Stimulated activated naive CD8-positive, alpha-beta T cell treated with anti-CD3 and anti-CD28 coated beads, Interleukin-15, amount 100 ng/mL, for 72 hours (primary cell): ENCODE measurements at regions not wholly inside any gene's neighbourhood (a gene's known extent, or its start where the extent isn't known, plus 50 kb on each side); places are given as distances from the start of the nearest gene placed in this dataset.

Experiments
- ATAC-seq: fragments of 150-1000 bp; cut with Tn5 transposase; 2 replicates; pipeline ENCODE4 v1.10.0; 2021; ENCODE audit warnings: mild to moderate bottlenecking, moderate library complexity
- DNase-seq, 2 donors: peaks; one replicate each; pipeline ENCODE4 v3.0.0; 2021 to 2022
- H3K27ac Mint-ChIP-seq, 2 donors: one replicate each; pipeline ENCODE4 v1.8.0; 2022; ENCODE audit warnings: mild to moderate bottlenecking in 2 of 2, mixed read lengths in 2 of 2, moderate library complexity in 2 of 2
- H3K27me3 Mint-ChIP-seq: one replicate; pipeline ENCODE4 v1.8.0; 2022; ENCODE audit warnings: mixed read lengths
- H3K4me1 Mint-ChIP-seq: one replicate; pipeline ENCODE4 v1.8.0; 2022; ENCODE audit warnings: mild to moderate bottlenecking, mixed read lengths
- H3K4me3 Mint-ChIP-seq, 2 donors: one replicate each; pipeline ENCODE4 v1.8.0; 2022; ENCODE audit warnings: mild to moderate bottlenecking in 2 of 2, mixed read lengths in 2 of 2, moderate library complexity in 1 of 2
- H3K9me3 Mint-ChIP-seq, 2 donors: one replicate each; pipeline ENCODE4 v1.8.0; 2022; ENCODE audit warnings: mixed read lengths in 2 of 2

DNA sequence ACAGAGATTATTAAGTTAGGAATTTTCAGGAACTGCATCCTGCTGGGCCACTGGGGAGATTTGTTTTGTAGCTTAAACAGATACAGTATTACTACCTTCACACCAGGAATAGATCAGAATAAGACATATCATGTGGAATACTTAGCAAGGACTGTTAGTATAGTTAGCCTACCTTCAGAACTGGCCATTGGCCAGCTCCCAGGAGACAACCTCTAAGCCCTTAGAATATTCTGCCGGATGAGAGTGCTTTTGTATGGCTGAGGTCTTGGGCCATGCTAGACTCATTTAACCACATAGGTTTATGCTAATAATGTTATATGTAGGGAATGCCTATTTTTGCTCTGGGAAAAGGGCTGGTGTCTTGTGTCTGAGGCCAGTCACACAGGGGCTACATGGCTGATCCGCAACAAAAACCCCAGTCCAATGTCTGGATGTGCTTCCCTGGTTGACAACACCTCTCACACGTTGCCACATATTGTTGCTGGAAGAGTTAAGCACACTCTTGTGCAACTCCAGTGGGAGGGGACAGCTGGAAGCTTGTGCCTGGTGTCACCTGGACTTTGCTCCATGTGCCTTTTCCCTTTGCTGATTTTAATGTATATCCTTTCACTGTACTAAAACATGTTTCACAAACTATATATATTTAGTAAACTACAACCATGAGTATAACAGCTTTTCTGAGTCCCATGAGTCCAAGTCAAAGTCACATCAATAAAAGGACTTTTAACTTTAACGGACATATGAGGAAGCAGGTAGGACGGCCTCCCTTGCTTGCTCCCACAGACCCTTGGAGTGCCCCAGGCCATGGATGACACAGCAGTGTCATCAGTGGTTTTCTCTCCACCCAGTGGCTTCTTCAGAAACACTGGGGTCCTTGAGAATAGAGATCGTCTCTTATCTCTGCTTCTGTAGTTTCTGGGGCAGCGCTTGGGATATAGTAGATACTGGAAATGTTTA, 118.0 kb upstream of the C3orf80 start:
- DNase-seq: no peak
- ATAC-seq: no peak

GRCh38 chr3:160108362-160108761, 116.9 kb upstream of the C3orf80 start:
- no peaks in the 10 kb centered on the region for H3K9me3 Mint-ChIP-seq
- H3K27ac Mint-ChIP-seq: no peak overlapping the region
- H3K4me3 Mint-ChIP-seq: no peak overlapping the region
- DNase-seq: no peak
- H3K27me3 Mint-ChIP-seq: peaks cover 24% of the 10 kb centered on the region
- ATAC-seq: no peak
- H3K4me1 Mint-ChIP-seq: no peaks in the 10 kb centered on the region

More for the DNA sequence above, 118.0 kb upstream of the C3orf80 start:
- H3K27me3 Mint-ChIP-seq: peaks cover 13% of the 10 kb centered on the region
- H3K4me1 Mint-ChIP-seq: no peaks in the 10 kb centered on the region
- no peaks in the 10 kb centered on the region for H3K9me3 Mint-ChIP-seq
- no peak overlapping the region for H3K4me3 Mint-ChIP-seq
- H3K27ac Mint-ChIP-seq: no peak overlapping the region

DNA sequence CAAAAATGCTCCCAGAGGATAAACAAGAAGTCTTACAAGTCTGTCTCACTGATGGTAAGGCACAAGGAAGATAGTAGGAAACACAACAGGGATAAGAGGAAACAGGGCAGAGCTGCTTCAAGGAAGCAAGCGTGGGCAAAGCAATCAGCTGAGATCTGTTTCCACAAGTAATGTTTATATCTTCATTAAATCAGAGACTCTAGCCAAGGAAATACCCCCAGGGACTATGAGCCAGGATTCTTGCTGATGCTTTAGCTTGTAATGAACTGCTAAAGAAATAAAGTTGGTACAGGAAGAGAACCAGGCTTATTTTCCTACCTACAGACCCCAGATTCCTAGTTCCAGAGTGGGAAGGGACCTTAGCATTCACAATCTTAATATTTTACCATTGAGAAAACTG, 112.7 kb upstream of the C3orf80 start:
- Mint-ChIP-seq H3K27ac (no peak overlapping the region), H3K27me3 (peaks cover 26% of the 10 kb centered on the region), H3K4me1 (no peaks in the 10 kb centered on the region), H3K4me3 (no peak overlapping the region), H3K9me3 (no peaks in the 10 kb centered on the region)
- DNase-seq (no peak), ATAC-seq (no peak)

DNA sequence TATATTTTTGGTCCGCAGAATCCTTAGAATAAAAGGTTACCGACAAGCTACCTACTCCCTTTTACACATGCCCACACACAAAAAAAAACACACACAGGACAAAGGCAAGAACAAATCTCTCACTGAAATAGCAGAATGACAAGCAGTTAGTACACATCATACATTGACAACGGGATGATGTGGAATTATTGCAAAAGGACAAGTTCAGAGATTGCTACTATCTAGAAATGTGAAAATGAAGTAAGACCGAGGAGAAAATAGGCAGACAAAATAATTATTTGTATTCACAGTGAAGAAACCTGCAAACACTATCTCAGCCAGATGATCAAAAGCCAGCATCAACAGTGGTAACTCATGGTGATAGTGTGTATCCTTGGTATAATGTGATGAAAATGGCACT, 112.2 kb upstream of the C3orf80 start:
- DNase-seq (no peak), ATAC-seq (no peak)
- H3K9me3 Mint-ChIP-seq: no peaks in the 10 kb centered on the region
- H3K27ac Mint-ChIP-seq: no peak overlapping the region
- H3K27me3 Mint-ChIP-seq: peaks cover 26% of the 10 kb centered on the region
- no peaks in the 10 kb centered on the region for H3K4me1 Mint-ChIP-seq
- no peak overlapping the region for H3K4me3 Mint-ChIP-seq

DNA sequence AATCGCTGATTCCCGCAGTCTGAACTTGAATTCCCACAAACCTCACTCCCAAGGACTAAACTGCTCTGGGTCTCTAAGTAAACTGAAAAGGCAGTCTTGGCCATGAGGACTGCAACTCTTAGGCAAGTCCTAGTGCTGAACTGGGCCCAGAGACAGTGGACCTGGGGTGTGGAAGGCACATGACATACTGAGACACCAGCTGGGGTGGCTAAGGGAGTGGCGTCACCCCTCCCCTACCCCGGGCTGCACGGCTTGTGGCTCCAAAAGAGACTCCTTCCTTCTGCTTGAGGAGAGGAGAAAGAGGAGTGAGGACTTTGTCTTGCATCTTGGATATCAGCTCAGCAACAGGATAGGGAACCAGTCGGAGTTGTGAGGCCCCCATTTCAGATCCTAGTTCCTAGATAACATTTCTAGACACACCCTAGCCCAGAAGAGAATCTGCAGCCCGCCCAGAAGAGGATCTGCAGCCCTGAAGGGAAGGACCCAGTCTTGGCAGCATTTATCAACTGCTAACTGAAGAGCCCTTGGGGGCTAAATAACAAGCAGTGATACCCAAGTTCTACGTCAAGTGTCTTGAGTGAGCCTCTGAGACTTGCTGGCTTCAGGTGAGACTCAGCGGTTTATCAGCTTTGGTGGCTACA, 110.7 kb upstream of the C3orf80 start:
- Mint-ChIP-seq H3K27ac (no peak overlapping the region), H3K4me3 (no peak overlapping the region), H3K27me3 (peaks cover 26% of the 10 kb centered on the region), H3K9me3 (peaks cover 0 to 5% of the 10 kb centered on the region in 2 donors), H3K4me1 (no peaks in the 10 kb centered on the region)
- ATAC-seq: no peak
- no peak for DNase-seq

GRCh38 chr3:160115387-160115786, 109.8 kb upstream of the C3orf80 start:
- H3K9me3 Mint-ChIP-seq: peaks cover 0 to 5% of the 10 kb centered on the region in 2 donors
- no peak for ATAC-seq
- no peak for DNase-seq
- H3K4me3 Mint-ChIP-seq: no peak overlapping the region
- no peak overlapping the region for H3K27ac Mint-ChIP-seq
- no peaks in the 10 kb centered on the region for H3K4me1 Mint-ChIP-seq
- H3K27me3 Mint-ChIP-seq: peaks cover 26% of the 10 kb centered on the region

GRCh38 chr3:160124224-160124623, 101.0 kb upstream of the C3orf80 start:
- no peak for DNase-seq
- H3K9me3 Mint-ChIP-seq: no peaks in the 10 kb centered on the region
- H3K27me3 Mint-ChIP-seq: peaks cover 9% of the 10 kb centered on the region
- H3K4me3 Mint-ChIP-seq: no peak overlapping the region
- H3K4me1 Mint-ChIP-seq: peaks cover 1% of the 10 kb centered on the region
- ATAC-seq: no peak
- no peak overlapping the region for H3K27ac Mint-ChIP-seq

DNA sequence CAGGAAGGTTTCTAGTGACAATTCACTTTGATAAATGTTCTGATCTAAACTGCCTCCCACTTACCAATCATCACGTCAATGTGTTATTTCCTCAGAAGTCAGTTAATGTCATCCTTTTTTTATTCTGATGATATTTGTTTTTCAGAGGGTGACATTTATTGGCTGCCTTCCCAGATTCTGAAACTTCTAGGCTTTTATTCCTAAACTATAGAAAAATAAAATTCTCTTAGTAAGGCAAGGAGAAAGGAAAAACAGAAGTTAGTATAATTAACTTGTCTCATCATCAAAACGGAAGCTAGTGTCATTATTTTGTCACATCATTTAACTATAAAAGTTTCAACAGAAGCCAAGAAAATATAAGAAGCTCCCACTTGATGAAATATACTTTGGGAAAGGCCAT, 100.0 kb upstream of the C3orf80 start:
- DNase-seq: no peak
- peaks cover 18% of the 10 kb centered on the region for H3K27me3 Mint-ChIP-seq
- ATAC-seq: no peak
- H3K4me3 Mint-ChIP-seq: no peak overlapping the region
- no peaks in the 10 kb centered on the region for H3K9me3 Mint-ChIP-seq
- H3K4me1 Mint-ChIP-seq: peaks cover 9% of the 10 kb centered on the region
- no peak overlapping the region for H3K27ac Mint-ChIP-seq

DNA sequence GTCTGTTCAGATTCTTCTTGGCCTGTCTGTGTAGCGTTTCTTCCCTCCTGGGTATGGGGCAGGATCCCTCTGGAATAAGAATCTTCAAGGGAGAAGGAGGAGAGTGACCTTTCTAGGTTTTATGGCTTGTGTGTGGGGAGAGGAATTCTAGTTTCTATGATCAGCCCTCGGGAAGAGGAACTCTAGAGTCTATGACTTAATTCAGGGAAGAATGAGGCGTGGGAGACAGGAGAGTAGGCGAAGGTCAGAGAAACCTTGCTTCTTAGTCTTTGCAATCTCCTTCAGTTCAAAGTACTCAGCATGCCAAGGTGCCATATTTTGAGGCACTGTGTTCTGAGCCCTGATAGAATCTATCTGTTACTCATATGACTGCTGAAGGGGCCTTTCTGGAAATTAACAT, 99.2 kb upstream of the C3orf80 start:
- H3K27ac Mint-ChIP-seq: no peak overlapping the region
- H3K9me3 Mint-ChIP-seq: no peaks in the 10 kb centered on the region
- ATAC-seq: no peak
- peaks cover 9% of the 10 kb centered on the region for H3K4me1 Mint-ChIP-seq
- peaks cover 18% of the 10 kb centered on the region for H3K27me3 Mint-ChIP-seq
- no peak overlapping the region for H3K4me3 Mint-ChIP-seq
- no peak for DNase-seq

DNA sequence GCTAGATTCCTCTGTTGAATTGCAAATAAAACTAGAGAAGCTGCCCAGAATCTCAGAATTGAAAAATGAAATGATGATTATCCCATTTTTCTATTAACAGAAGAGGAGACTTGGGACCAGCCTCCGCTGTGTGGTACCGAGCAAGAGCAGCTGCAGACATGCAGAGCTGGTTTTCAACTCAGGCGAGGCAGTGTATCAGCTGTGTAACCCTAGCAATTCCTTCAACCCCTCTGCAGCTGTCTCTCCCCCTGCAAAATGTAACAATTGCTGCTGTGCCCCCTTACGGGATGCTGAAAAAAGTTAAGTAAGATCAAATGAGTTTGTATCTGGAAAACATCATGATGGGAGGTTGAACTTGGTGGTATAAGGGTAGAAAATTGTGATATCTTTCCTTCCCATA, 98.5 kb upstream of the C3orf80 start:
- no peaks in the 10 kb centered on the region for H3K9me3 Mint-ChIP-seq
- DNase-seq: no peak
- peaks cover 9% of the 10 kb centered on the region for H3K4me1 Mint-ChIP-seq
- H3K4me3 Mint-ChIP-seq: no peak overlapping the region
- peaks cover 18% of the 10 kb centered on the region for H3K27me3 Mint-ChIP-seq
- no peak overlapping the region for H3K27ac Mint-ChIP-seq
- no peak for ATAC-seq

DNA sequence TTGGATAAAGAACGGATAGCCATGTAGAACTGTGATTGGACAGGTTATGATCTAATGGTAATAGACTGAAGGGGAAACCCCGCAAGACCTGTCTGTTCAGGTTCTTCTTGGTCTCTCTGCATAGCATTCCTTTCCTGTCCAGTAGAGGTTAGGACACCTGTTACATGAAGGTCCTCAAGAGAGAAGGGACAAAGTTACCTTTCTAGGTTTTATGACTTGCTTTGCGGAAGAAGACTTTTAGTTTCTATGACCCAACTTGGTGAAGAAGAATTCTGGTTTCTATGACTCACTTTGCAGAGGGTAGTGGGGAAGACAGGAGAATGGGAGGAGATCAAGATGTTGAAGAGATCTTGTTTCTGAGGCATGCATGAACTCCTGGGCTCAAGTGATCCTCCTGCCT, 97.9 kb upstream of the C3orf80 start:
- Mint-ChIP-seq H3K27me3 (peaks cover 18% of the 10 kb centered on the region), H3K27ac (no peak overlapping the region), H3K9me3 (no peaks in the 10 kb centered on the region), H3K4me3 (no peak overlapping the region), H3K4me1 (peaks cover 9% of the 10 kb centered on the region)
- DNase-seq (no peak), ATAC-seq (no peak)

DNA sequence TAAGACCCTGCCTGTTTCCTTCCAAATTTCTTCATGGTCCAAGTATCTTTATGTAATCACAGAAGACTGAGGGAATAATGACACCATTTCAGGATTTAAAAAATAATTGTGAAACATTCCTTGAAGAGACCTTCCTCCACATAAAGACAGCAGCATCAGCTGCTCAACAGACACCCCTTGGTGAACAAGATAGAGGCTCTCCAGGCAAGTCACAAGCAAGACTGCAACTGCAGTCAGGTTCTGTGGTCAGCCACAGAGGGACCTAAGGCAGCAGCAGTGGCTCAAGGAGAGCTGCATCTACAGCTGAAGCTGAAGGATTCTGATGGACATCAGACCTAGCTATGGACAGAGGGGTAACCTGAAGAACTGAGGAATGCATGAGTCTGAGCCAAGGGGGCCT, 97.2 kb upstream of the C3orf80 start:
- no peak overlapping the region for H3K4me3 Mint-ChIP-seq
- ATAC-seq: no peak
- H3K27me3 Mint-ChIP-seq: peaks cover 18% of the 10 kb centered on the region

DNA sequence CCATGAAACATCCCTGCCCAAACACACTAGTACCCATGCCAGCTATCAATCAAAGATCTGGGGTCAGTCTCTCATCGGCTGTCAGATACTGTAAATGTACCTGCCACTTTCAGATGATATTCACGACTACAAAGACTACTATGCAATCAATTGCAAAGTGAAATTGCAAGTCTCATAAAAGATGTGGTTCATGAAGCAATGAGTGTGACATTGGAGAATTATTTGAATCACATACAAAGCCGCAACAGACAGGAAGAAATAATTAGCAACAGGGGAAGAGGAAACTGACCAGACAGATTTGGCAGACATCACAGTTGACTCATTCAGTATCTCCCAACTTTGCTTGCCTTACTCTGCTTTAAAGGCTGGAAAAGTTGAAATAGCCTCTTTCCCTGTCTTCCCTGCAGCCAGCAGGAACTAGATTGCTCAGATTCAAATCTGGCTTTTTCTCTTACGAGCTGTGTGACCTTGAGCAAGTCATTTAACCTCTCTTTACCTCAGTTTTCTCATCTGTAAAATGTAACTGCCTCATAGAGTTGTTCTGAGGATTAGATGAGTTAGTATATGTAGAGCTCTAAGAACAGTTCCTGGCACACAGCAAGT, 95.7 kb upstream of the C3orf80 start:
- Mint-ChIP-seq H3K27ac (peak overlapping the region in 1 of 2 donors; percentile 23), H3K9me3 (no peaks in the 10 kb centered on the region), H3K4me1 (peaks cover 9% of the 10 kb centered on the region), H3K27me3 (peaks cover 18% of the 10 kb centered on the region), H3K4me3 (no peak overlapping the region)
- DNase-seq (no peak), ATAC-seq (peak; percentile 71)

More for the DNA sequence above, 97.2 kb upstream of the C3orf80 start:
- H3K27ac Mint-ChIP-seq: no peak overlapping the region
- no peak for DNase-seq
- H3K9me3 Mint-ChIP-seq: no peaks in the 10 kb centered on the region
- peaks cover 9% of the 10 kb centered on the region for H3K4me1 Mint-ChIP-seq

- Mint-ChIP-seq H3K27ac (no peak overlapping the region), H3K4me1 (peaks cover 9% of the 10 kb centered on the region), H3K9me3 (no peaks in the 10 kb centered on the region), H3K4me3 (no peak overlapping the region), H3K27me3 (peaks cover 18% of the 10 kb centered on the region)
- ATAC-seq: no peak
- no peak for DNase-seq
These were observed 95.2 kb upstream of the C3orf80 start for GRCh38 chr3:160130071-160130470.

DNA sequence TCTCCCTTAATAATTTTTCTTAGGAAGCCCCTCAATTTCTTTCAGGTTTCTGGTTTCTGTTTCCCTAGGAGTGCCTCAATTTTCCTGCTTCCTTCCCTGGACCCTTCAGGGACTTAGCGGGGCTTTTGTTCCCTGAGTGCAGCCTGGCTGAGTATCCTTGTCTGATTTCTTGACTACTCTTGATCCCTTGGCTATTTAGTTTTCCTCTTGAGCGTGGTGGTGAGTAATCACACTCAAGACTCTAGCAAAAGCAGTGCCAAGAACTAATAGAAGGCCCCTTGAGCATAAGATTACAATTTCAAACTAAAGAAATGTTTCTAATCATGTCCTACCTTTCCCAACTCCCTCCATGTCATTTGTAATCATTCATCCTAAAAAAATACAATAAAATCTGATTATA, 94.3 kb upstream of the C3orf80 start:
- Mint-ChIP-seq H3K27me3 (peaks cover 20% of the 10 kb centered on the region), H3K27ac (no peak overlapping the region), H3K4me1 (peaks cover 9% of the 10 kb centered on the region), H3K9me3 (no peaks in the 10 kb centered on the region), H3K4me3 (no peak overlapping the region)
- ATAC-seq (no peak), DNase-seq (no peak)

GRCh38 chr3:160132226-160132625, 93.0 kb upstream of the C3orf80 start:
- Mint-ChIP-seq H3K27ac (no peak overlapping the region), H3K27me3 (peaks cover 24% of the 10 kb centered on the region), H3K4me1 (peaks cover 9% of the 10 kb centered on the region), H3K4me3 (no peak overlapping the region), H3K9me3 (no peaks in the 10 kb centered on the region)
- DNase-seq (no peak), ATAC-seq (no peak)
